Ovary (tissue), 3 donors: ENCODE measurements at regions not wholly inside any gene's neighbourhood (a gene's known extent, or its start where the extent isn't known, plus 50 kb on each side); places are given as distances from the start of the nearest gene placed in this dataset.

Source experiments
- EP300 ChIP-seq: sonication (generic); formaldehyde crosslinking; IDR thresholded peaks from one replicate; pipeline ENCODE4 v1.6.1; 2017; ENCODE audit warnings: antibody characterized with exemption
- POLR2A ChIP-seq: fragments of 450-650 bp; IDR thresholded peaks from one replicate; pipeline ENCODE4 v1.6.1; 2017; ENCODE audit warnings: antibody characterized with exemption, mild to moderate bottlenecking, moderate library complexity
- TF ChIP-seq, protein P1 (sequence below), 3 donors: fragments of 450-650 bp in 2 of 3; fragments of 200-600 bp in 1 of 3; IDR thresholded peaks; one replicate each; pipeline versions ENCODE4 v1.5.1 to v1.8.0; 2016 to 2022; ENCODE audit warnings: antibody characterized with exemption in 3 of 3, mild to moderate bottlenecking in 1 of 3
- donor health status: DM: no; HTN: no; CAD: no.

DNA sequence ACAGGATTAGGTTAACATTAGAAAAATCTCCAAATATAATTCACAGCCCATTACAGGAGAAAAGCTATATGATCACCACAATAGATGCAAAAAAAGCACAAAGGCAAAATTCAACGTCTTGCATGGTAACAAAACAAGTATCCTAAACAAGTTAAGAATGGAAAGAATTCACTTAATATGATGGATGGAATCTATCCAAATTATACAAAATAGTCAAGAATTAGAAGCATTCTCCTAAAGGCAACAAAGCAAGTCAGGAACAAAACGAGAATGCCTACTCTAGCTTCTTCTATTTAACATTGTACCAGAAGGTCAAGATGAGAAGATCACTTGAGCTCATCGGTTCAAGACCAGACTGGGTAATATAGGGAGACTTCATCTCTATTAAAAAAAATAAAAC is 442.8 kb downstream of the SETD4 start:
- TF ChIP-seq POLR2A (no peak), EP300 (no peak)
- TF ChIP-seq, protein P1, sequence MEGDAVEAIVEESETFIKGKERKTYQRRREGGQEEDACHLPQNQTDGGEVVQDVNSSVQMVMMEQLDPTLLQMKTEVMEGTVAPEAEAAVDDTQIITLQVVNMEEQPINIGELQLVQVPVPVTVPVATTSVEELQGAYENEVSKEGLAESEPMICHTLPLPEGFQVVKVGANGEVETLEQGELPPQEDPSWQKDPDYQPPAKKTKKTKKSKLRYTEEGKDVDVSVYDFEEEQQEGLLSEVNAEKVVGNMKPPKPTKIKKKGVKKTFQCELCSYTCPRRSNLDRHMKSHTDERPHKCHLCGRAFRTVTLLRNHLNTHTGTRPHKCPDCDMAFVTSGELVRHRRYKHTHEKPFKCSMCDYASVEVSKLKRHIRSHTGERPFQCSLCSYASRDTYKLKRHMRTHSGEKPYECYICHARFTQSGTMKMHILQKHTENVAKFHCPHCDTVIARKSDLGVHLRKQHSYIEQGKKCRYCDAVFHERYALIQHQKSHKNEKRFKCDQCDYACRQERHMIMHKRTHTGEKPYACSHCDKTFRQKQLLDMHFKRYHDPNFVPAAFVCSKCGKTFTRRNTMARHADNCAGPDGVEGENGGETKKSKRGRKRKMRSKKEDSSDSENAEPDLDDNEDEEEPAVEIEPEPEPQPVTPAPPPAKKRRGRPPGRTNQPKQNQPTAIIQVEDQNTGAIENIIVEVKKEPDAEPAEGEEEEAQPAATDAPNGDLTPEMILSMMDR (IDR thresholded peaks at IDR 0.05), result no peak
